CD14-positive monocyte (primary cell): ENCODE measurements at regions not wholly inside any gene's neighbourhood (a gene's known extent, or its start where the extent isn't known, plus 50 kb on each side); places are given as distances from the start of the nearest gene placed in this dataset.

Experiments
- DNase-seq, 3 donors: peaks; one replicate each; pipeline ENCODE4 v3.0.0-alpha.2; 2011 to 2022
- H2AFZ ChIP-seq: 2 replicates; pipeline ENCODE4 v1.6.0; 2012; ENCODE audit warnings: mild to moderate bottlenecking, low read depth, low read length, inconsistent platforms; ENCODE audit not compliant: insufficient read depth, poor library complexity, severe bottlenecking
- H3K27ac ChIP-seq, 2 donors: 1 replicate in 1 of 2; 2 replicates in 1 of 2; pipeline ENCODE4 v1.5.1; 2012 to 2013; ENCODE audit warnings: low read length in 2 of 2, control low read depth in 1 of 2, inconsistent platforms in 1 of 2, low read depth in 1 of 2, mild to moderate bottlenecking in 1 of 2
- H3K27me3 ChIP-seq, 2 donors: one replicate each; pipeline versions ENCODE4 v1.6.0 to v1.6.1; 2011 to 2013; ENCODE audit warnings: low read length in 2 of 2; ENCODE audit not compliant: control insufficient read depth in 2 of 2, insufficient read depth in 2 of 2
- H3K36me3 ChIP-seq, 2 donors: replicated peaks in 1 of 2; 1 replicate in 1 of 2; 2 replicates in 1 of 2; pipeline versions ENCODE4 v1.5.1 to v1.6.1; 2012 to 2013; ENCODE audit warnings: low read length in 2 of 2, control low read depth in 1 of 2, inconsistent platforms in 1 of 2, mild to moderate bottlenecking in 1 of 2; ENCODE audit not compliant: insufficient read depth in 2 of 2, control insufficient read depth in 1 of 2
- H3K4me1 ChIP-seq, 2 donors: 1 replicate in 1 of 2; 2 replicates in 1 of 2; pipeline versions ENCODE4 v1.5.1 to v1.6.1; 2012 to 2013; ENCODE audit warnings: low read length in 2 of 2, control low read depth in 1 of 2, inconsistent platforms in 1 of 2, mild to moderate bottlenecking in 1 of 2, moderate library complexity in 1 of 2; ENCODE audit not compliant: insufficient read depth in 2 of 2, control insufficient read depth in 1 of 2
- H3K4me2 ChIP-seq: replicated peaks from 2 replicates; pipeline ENCODE3; 2012; ENCODE audit warnings: low read length, moderate library complexity, mild to moderate bottlenecking; ENCODE audit not compliant: poor library complexity, severe bottlenecking; ENCODE audit errors: extremely low read depth
- H3K4me3 ChIP-seq, 3 experiments: fragments of 200-600 bp in 1 of 3; sonication (generic) in 1 of 3; replicated peaks in 1 of 3; 1 replicate in 2 of 3; 2 replicates in 1 of 3; pipeline ENCODE4 v1.5.1; 2011 to 2013; ENCODE audit warnings: low read length in 3 of 3, mild to moderate bottlenecking in 3 of 3, control low read depth in 2 of 3, low read depth in 2 of 3, inconsistent platforms in 1 of 3, moderate library complexity in 1 of 3
- H3K79me2 ChIP-seq: 2 replicates; pipeline ENCODE4 v1.6.0; 2012; ENCODE audit warnings: mild to moderate bottlenecking, control low read depth, inconsistent platforms, low read length, moderate library complexity; ENCODE audit not compliant: insufficient read depth
- H3K9ac ChIP-seq: 2 replicates; pipeline ENCODE4 v1.6.0; 2017; ENCODE audit warnings: low read length, mild to moderate bottlenecking; ENCODE audit not compliant: insufficient read depth, poor library complexity, severe bottlenecking
- H3K9me3 ChIP-seq, 2 donors: replicated peaks in 1 of 2; 1 replicate in 1 of 2; 2 replicates in 1 of 2; pipeline versions ENCODE4 v1.5.1 to v1.6.1; 2012 to 2013; ENCODE audit warnings: low read length in 2 of 2, control low read depth in 1 of 2; ENCODE audit not compliant: control insufficient read depth in 1 of 2, insufficient read depth in 1 of 2
- H4K20me1 ChIP-seq: 2 replicates; pipeline ENCODE4 v1.6.0; 2012; ENCODE audit warnings: mild to moderate bottlenecking, low read length, control low read depth, moderate library complexity; ENCODE audit not compliant: insufficient read depth
- H3K27ac Mint-ChIP-seq, 7 donors: one replicate each; pipeline ENCODE4 v1.8.0; 2020; ENCODE audit warnings: mild to moderate bottlenecking in 7 of 7, mixed read lengths in 7 of 7, moderate library complexity in 6 of 7, inconsistent platforms in 2 of 7
- H3K27me3 Mint-ChIP-seq, 3 donors: one replicate each; pipeline ENCODE4 v1.8.0; 2021 to 2022; ENCODE audit warnings: low read depth in 3 of 3, mild to moderate bottlenecking in 3 of 3, mixed read lengths in 3 of 3, moderate library complexity in 3 of 3, inconsistent platforms in 1 of 3
- H3K36me3 Mint-ChIP-seq, 2 donors: one replicate each; pipeline ENCODE4 v1.8.0; 2020; ENCODE audit warnings: mixed read lengths in 2 of 2, inconsistent platforms in 1 of 2, mild to moderate bottlenecking in 1 of 2
- H3K4me1 Mint-ChIP-seq: one replicate; pipeline ENCODE4 v1.8.0; 2020; ENCODE audit warnings: mild to moderate bottlenecking, mixed read lengths
- H3K4me3 Mint-ChIP-seq, 2 donors: one replicate each; pipeline ENCODE4 v1.8.0; 2020; ENCODE audit warnings: mild to moderate bottlenecking in 2 of 2, mixed read lengths in 2 of 2, moderate library complexity in 1 of 2
- H3K9me3 Mint-ChIP-seq, 7 donors: one replicate each; pipeline ENCODE4 v1.8.0; 2020 to 2022; ENCODE audit warnings: mixed read lengths in 7 of 7, mild to moderate bottlenecking in 6 of 7, moderate library complexity in 6 of 7, inconsistent platforms in 2 of 7
- WGBS: methylation state at CpG from one replicate; pipeline ENCODE4 v1.1.5; 2013; ENCODE audit warnings: missing lambda C conversion rate; ENCODE audit not compliant: insufficient coverage; 5-methylcytosine and 5-hydroxymethylcytosine counted together
- intact Hi-C, 2 donors: fragments of 100-400 bp; cut with micrococcal nuclease; formaldehyde crosslinking; loops; one replicate each; pipeline versions ENCODE4 v1.15.0 to v1.15.1; 2023
- TF ChIP-seq, protein P1 (sequence below): fragments of 200-600 bp; IDR thresholded peaks from one replicate; pipeline ENCODE4 v1.8.0; 2022; ENCODE audit warnings: antibody characterized with exemption, mild to moderate bottlenecking

- H3K4me1 Mint-ChIP-seq: no peaks in the 10 kb centered on the region
- H3K4me3 Mint-ChIP-seq: no peak overlapping the region
- intact Hi-C loops: no loop called here
- TF ChIP-seq, protein P1, sequence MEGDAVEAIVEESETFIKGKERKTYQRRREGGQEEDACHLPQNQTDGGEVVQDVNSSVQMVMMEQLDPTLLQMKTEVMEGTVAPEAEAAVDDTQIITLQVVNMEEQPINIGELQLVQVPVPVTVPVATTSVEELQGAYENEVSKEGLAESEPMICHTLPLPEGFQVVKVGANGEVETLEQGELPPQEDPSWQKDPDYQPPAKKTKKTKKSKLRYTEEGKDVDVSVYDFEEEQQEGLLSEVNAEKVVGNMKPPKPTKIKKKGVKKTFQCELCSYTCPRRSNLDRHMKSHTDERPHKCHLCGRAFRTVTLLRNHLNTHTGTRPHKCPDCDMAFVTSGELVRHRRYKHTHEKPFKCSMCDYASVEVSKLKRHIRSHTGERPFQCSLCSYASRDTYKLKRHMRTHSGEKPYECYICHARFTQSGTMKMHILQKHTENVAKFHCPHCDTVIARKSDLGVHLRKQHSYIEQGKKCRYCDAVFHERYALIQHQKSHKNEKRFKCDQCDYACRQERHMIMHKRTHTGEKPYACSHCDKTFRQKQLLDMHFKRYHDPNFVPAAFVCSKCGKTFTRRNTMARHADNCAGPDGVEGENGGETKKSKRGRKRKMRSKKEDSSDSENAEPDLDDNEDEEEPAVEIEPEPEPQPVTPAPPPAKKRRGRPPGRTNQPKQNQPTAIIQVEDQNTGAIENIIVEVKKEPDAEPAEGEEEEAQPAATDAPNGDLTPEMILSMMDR: no peak
- Histone ChIP-seq H3K27ac (no peak overlapping the region), H3K4me3 (no peak overlapping the region), H3K27me3 (no peaks in the 10 kb centered on the region), H3K4me2 (no peak overlapping the region), H3K9ac (no peak overlapping the region), H3K9me3 (no peaks in the 10 kb centered on the region), H3K36me3 (no peaks in the 10 kb centered on the region), H3K79me2 (no peaks in the 10 kb centered on the region), H2AFZ (no peak overlapping the region), H3K4me1 (no peaks in the 10 kb centered on the region), H4K20me1 (no peaks in the 10 kb centered on the region)
- no peak overlapping the region for H3K27ac Mint-ChIP-seq
- DNase-seq: no peak
- H3K27me3 Mint-ChIP-seq: peaks cover 0 to 2% (median 0%) of the 10 kb centered on the region in 3 donors
- peaks cover 0 to 3% (median 0%) of the 10 kb centered on the region in 7 donors for H3K9me3 Mint-ChIP-seq
- 83% methylated on average over 1 of the region's 4 CpGs for WGBS
- H3K36me3 Mint-ChIP-seq: no peaks in the 10 kb centered on the region
These were observed 374.9 kb upstream of the IRAK1BP1 start for GRCh38 chr6:78492351-78493017.

GRCh38 chr6:78500299-78501089, 366.9 kb upstream of the IRAK1BP1 start:
- H3K36me3 Mint-ChIP-seq: no peaks in the 10 kb centered on the region
- no peaks in the 10 kb centered on the region for H3K27me3 ChIP-seq
- intact Hi-C loops: no loop called here
- H3K4me3 ChIP-seq: no peak overlapping the region
- H3K4me2 ChIP-seq: no peak overlapping the region
- no peak overlapping the region for H3K27ac ChIP-seq
- TF ChIP-seq, protein P1: no peak
- no peak for DNase-seq
- H3K9me3 Mint-ChIP-seq: peaks cover 0 to 11% (median 10%) of the 10 kb centered on the region in 7 donors
- H4K20me1 ChIP-seq: no peaks in the 10 kb centered on the region
- H3K27me3 Mint-ChIP-seq: no peaks in the 10 kb centered on the region
- no peak overlapping the region for H3K27ac Mint-ChIP-seq
- H3K4me1 Mint-ChIP-seq: no peaks in the 10 kb centered on the region
- no peak overlapping the region for H3K4me3 Mint-ChIP-seq
- no peak overlapping the region for H3K9ac ChIP-seq
- H2AFZ ChIP-seq: no peak overlapping the region
- no peaks in the 10 kb centered on the region for H3K79me2 ChIP-seq
- no peaks in the 10 kb centered on the region for H3K4me1 ChIP-seq
- H3K9me3 ChIP-seq: peaks cover 8 to 11% of the 10 kb centered on the region in 2 donors
- no peaks in the 10 kb centered on the region for H3K36me3 ChIP-seq
- WGBS: no CpG with 5 or more reads among the region's 3 CpGs
